ENCODE measurements at regions not wholly inside any gene's neighbourhood (a gene's known extent, or its start where the extent isn't known, plus 50 kb on each side); places are given as distances from the start of the nearest gene placed in this dataset.

DNA sequence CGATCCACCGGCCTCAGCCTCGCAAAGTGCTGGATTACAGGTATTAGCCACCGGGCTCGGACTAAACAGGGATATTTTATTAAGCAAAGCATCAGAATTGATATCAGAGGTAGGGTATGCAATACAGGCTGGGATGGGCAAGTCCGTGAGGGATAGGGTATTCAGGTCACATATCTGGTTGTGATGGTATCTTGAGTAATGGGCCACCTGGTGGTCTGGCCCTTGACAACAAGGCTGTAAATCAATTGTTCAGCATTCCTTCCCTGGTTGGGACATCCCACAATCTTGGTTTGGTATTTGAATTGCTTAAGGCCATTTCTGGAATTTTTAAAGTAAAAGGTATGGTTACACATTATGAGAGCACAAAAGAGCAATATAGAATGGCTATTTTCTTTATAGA is 1588.0 kb downstream of the SLITRK1 start:
- no peak for TF ChIP-seq POLR2A (IDR thresholded peaks at IDR 0.05)
- TF ChIP-seq, protein P1, sequence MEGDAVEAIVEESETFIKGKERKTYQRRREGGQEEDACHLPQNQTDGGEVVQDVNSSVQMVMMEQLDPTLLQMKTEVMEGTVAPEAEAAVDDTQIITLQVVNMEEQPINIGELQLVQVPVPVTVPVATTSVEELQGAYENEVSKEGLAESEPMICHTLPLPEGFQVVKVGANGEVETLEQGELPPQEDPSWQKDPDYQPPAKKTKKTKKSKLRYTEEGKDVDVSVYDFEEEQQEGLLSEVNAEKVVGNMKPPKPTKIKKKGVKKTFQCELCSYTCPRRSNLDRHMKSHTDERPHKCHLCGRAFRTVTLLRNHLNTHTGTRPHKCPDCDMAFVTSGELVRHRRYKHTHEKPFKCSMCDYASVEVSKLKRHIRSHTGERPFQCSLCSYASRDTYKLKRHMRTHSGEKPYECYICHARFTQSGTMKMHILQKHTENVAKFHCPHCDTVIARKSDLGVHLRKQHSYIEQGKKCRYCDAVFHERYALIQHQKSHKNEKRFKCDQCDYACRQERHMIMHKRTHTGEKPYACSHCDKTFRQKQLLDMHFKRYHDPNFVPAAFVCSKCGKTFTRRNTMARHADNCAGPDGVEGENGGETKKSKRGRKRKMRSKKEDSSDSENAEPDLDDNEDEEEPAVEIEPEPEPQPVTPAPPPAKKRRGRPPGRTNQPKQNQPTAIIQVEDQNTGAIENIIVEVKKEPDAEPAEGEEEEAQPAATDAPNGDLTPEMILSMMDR (IDR thresholded peaks at IDR 0.05) = no peak
- no peak for TF ChIP-seq POLR2AphosphoS5 (IDR thresholded peaks at IDR 0.05)
